ENCODE measurements at regions not wholly inside any gene's neighbourhood (a gene's known extent, or its start where the extent isn't known, plus 50 kb on each side); places are given as distances from the start of the nearest gene placed in this dataset.

DNA sequence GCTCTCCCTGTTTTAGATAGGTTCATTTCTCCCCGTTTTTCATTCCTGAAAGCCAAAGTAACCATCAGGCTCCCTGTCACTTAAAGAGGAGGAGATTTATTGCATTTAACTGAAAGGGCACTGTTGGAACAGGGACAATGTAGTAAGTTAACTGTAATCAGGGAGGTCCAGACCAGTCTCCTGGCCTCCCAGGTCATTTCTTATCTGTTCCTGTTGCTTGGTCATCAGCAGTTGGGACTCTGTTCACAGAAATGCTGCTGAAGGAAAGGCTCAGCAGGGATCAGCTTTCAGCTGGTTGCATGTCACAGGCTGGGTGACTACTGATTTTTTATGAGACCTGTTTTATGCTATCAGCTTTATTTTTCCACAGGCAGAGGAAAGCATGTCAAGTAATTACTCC is 622.6 kb upstream of the GOT2 start (continued):
- TF ChIP-seq TAF1 (IDR thresholded peaks at IDR 0.05; ENCODE audit: control insufficient read depth, extremely low read depth, insufficient read depth, low read length, severe bottlenecking) (no peak), KDM4B (IDR thresholded peaks at IDR 0.05; ENCODE audit: borderline replicate concordance in 2 of 2, low read depth in 1 of 2) (no peak), ZZZ3 (IDR thresholded peaks at IDR 0.05) (no peak), GTF2F1 (IDR thresholded peaks at IDR 0.05; ENCODE audit: low read depth, low read length) (no peak), ARID2 (IDR thresholded peaks at IDR 0.05) (no peak), HDGF (IDR thresholded peaks at IDR 0.05) (no peak), CTBP1 (IDR thresholded peaks at IDR 0.05; ENCODE audit: borderline replicate concordance) (peak; percentile 84; the same call in 1 of the 2 replicates), ZNF695 (CRISPR knock-in tag; IDR thresholded peaks at IDR 0.05) (no peak), KHSRP (IDR thresholded peaks at IDR 0.05) (peak; percentile 63; the same call in 1 of the 2 replicates), NKRF (IDR thresholded peaks at IDR 0.05; ENCODE audit: borderline replicate concordance) (no peak), ZNF644 (tag; IDR thresholded peaks at IDR 0.05; ENCODE audit: low read depth) (peak; percentile 81), ZNF431 (CRISPR knock-in tag; IDR thresholded peaks at IDR 0.05) (no peak), NCOA4 (IDR thresholded peaks at IDR 0.05; ENCODE audit: partially characterized antibody) (no peak)
- TF ChIP-seq, protein P1, sequence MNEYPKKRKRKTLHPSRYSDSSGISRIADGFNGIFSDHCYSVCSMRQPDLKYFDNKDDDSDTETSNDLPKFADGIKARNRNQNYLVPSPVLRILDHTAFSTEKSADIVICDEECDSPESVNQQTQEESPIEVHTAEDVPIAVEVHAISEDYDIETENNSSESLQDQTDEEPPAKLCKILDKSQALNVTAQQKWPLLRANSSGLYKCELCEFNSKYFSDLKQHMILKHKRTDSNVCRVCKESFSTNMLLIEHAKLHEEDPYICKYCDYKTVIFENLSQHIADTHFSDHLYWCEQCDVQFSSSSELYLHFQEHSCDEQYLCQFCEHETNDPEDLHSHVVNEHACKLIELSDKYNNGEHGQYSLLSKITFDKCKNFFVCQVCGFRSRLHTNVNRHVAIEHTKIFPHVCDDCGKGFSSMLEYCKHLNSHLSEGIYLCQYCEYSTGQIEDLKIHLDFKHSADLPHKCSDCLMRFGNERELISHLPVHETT (CRISPR knock-in tag; conservative IDR thresholded peaks at IDR 0.05 in 1 of 2, IDR thresholded peaks at IDR 0.05 in 1 of 2), result peak in 1 of 2 experiments; percentile 36; a peak in 1 of 4 replicates
- TF ChIP-seq, protein P2, sequence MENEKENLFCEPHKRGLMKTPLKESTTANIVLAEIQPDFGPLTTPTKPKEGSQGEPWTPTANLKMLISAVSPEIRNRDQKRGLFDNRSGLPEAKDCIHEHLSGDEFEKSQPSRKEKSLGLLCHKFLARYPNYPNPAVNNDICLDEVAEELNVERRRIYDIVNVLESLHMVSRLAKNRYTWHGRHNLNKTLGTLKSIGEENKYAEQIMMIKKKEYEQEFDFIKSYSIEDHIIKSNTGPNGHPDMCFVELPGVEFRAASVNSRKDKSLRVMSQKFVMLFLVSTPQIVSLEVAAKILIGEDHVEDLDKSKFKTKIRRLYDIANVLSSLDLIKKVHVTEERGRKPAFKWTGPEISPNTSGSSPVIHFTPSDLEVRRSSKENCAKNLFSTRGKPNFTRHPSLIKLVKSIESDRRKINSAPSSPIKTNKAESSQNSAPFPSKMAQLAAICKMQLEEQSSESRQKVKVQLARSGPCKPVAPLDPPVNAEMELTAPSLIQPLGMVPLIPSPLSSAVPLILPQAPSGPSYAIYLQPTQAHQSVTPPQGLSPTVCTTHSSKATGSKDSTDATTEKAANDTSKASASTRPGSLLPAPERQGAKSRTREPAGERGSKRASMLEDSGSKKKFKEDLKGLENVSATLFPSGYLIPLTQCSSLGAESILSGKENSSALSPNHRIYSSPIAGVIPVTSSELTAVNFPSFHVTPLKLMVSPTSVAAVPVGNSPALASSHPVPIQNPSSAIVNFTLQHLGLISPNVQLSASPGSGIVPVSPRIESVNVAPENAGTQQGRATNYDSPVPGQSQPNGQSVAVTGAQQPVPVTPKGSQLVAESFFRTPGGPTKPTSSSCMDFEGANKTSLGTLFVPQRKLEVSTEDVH (IDR thresholded peaks at IDR 0.05; ENCODE audit: low read depth, partially characterized antibody), result no peak
- TF ChIP-seq, protein P3, sequence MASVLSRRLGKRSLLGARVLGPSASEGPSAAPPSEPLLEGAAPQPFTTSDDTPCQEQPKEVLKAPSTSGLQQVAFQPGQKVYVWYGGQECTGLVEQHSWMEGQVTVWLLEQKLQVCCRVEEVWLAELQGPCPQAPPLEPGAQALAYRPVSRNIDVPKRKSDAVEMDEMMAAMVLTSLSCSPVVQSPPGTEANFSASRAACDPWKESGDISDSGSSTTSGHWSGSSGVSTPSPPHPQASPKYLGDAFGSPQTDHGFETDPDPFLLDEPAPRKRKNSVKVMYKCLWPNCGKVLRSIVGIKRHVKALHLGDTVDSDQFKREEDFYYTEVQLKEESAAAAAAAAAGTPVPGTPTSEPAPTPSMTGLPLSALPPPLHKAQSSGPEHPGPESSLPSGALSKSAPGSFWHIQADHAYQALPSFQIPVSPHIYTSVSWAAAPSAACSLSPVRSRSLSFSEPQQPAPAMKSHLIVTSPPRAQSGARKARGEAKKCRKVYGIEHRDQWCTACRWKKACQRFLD (CRISPR knock-in tag; IDR thresholded peaks at IDR 0.05), result peak; percentile 49; the same call in 1 of the 2 replicates
